ENCODE measurements at regions not wholly inside any gene's neighbourhood (a gene's known extent, or its start where the extent isn't known, plus 50 kb on each side); places are given as distances from the start of the nearest gene placed in this dataset.

DNA sequence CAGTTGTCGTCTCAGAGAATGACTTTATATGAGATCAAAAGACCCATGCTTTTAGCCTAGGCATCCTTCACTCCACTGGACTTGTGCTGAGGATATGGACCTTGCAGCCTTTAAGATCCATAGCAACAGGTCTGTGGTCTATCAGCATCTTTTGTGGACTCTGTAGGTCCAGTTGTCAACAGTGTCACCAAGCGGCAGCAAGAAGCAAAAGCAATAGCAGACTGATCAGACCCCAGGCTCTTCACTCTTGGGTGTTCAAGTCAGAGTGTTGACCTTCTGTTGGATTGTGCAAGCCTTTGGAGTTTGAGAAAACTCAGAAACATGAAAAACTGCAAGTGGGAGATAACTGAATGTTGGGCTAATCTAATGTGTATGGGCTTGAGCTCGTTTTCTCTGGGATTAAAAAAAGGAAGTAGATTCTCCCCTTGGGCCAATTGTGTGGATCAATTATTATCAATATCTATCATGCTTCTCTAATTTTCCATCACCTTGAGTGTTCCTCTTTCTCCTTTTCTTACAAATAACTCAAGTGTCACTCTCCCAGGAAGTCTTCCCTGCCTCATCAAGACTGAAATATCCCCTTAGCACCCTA lies 144.2 kb downstream of the LYPLAL1 start:
- TF ChIP-seq, protein P1, sequence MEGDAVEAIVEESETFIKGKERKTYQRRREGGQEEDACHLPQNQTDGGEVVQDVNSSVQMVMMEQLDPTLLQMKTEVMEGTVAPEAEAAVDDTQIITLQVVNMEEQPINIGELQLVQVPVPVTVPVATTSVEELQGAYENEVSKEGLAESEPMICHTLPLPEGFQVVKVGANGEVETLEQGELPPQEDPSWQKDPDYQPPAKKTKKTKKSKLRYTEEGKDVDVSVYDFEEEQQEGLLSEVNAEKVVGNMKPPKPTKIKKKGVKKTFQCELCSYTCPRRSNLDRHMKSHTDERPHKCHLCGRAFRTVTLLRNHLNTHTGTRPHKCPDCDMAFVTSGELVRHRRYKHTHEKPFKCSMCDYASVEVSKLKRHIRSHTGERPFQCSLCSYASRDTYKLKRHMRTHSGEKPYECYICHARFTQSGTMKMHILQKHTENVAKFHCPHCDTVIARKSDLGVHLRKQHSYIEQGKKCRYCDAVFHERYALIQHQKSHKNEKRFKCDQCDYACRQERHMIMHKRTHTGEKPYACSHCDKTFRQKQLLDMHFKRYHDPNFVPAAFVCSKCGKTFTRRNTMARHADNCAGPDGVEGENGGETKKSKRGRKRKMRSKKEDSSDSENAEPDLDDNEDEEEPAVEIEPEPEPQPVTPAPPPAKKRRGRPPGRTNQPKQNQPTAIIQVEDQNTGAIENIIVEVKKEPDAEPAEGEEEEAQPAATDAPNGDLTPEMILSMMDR (IDR thresholded peaks at IDR 0.05): peak in 1 of 12 donors; percentile 15
- no peak for TF ChIP-seq POLR2A (IDR thresholded peaks at IDR 0.05)

Data from heart left ventricle (tissue), 13 donors.